Skeletal muscle tissue (tissue), 3 donors: ENCODE measurements at regions not wholly inside any gene's neighbourhood (a gene's known extent, or its start where the extent isn't known, plus 50 kb on each side); places are given as distances from the start of the nearest gene placed in this dataset.

Source experiments
- H3K27ac ChIP-seq: one replicate; pipeline ENCODE4 v1.7.0; 2013; ENCODE audit warnings: mild to moderate bottlenecking, low read depth, low read length, inconsistent platforms
- H3K27me3 ChIP-seq, 3 donors: one replicate each; pipeline ENCODE4 v1.7.0; 2013; ENCODE audit warnings: low read length in 3 of 3; ENCODE audit not compliant: control insufficient read depth in 3 of 3, insufficient read depth in 3 of 3
- H3K36me3 ChIP-seq, 3 donors: one replicate each; pipeline ENCODE4 v1.7.0; 2013; ENCODE audit warnings: low read length in 3 of 3; ENCODE audit not compliant: control insufficient read depth in 3 of 3, insufficient read depth in 3 of 3
- H3K4me1 ChIP-seq, 3 donors: one replicate each; pipeline ENCODE4 v1.7.0; 2013; ENCODE audit warnings: low read length in 3 of 3, mild to moderate bottlenecking in 3 of 3; ENCODE audit not compliant: control insufficient read depth in 3 of 3, insufficient read depth in 3 of 3
- H3K4me3 ChIP-seq, 3 donors: one replicate each; pipeline ENCODE4 v1.7.0; 2013; ENCODE audit warnings: low read length in 3 of 3
- H3K9ac ChIP-seq, 3 donors: one replicate each; pipeline ENCODE4 v1.7.0; 2013; ENCODE audit warnings: low read length in 3 of 3, mild to moderate bottlenecking in 3 of 3, moderate library complexity in 2 of 3, low read depth in 1 of 3
- H3K9me3 ChIP-seq, 3 donors: one replicate each; pipeline ENCODE4 v1.7.0; 2013; ENCODE audit warnings: low read length in 3 of 3; ENCODE audit not compliant: control insufficient read depth in 3 of 3
- donor health status: Osteomylitis.

- no peaks in the 10 kb centered on the region for H3K36me3 ChIP-seq
- H3K4me3 ChIP-seq = no peak overlapping the region
- H3K4me1 ChIP-seq = no peaks in the 10 kb centered on the region
- H3K9ac ChIP-seq = no peak overlapping the region
- H3K27me3 ChIP-seq = no peaks in the 10 kb centered on the region
- no peak overlapping the region for H3K27ac ChIP-seq
- H3K9me3 ChIP-seq = no peaks in the 10 kb centered on the region
Observed at GRCh38 chr2:41568648-41569047, 479.2 kb upstream of the PKDCC start.

DNA sequence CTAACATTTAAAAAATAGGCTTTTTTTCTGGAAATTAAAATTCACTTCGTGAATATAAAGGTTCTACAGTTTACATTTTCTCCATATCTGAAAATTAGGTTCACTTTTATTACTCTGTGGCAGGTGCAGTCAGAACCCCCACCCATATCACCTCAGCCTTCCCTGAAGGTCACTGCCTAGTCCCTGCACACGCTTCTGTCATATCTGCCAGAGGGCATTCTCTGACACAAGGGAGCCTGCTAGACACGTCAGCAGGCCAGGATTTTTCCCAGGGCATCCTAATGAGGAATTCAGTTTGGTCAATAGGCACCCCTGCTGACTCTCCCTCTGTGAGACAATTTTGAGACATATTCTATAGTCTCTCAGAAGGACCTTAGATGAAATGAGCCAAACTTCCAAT lies 475.7 kb upstream of the PKDCC start:
- Histone ChIP-seq H3K4me1 (no peaks in the 10 kb centered on the region), H3K27me3 (no peaks in the 10 kb centered on the region), H3K27ac (no peak overlapping the region), H3K9ac (no peak overlapping the region), H3K9me3 (no peaks in the 10 kb centered on the region), H3K36me3 (no peaks in the 10 kb centered on the region), H3K4me3 (no peak overlapping the region)

DNA sequence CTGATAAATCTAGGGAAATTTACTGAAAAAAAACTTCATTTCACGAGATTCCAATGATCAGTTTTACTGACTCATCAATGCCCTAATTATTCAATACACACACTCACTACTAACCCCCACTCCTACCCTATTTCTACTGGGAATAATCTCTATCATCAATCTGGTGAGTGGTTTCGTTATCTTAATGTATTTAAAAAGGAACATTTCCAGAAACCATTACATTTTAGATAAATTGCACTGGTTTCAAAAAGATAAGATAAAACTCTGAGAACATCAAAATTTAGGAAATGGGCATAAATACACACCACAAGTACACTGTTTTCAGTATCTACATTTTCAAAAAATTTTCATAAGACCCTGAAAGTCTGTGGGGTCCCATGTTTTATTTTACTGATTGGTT lies 471.4 kb upstream of the PKDCC start:
- no peaks in the 10 kb centered on the region for H3K36me3 ChIP-seq
- H3K27me3 ChIP-seq = no peaks in the 10 kb centered on the region
- H3K4me1 ChIP-seq = no peaks in the 10 kb centered on the region
- H3K27ac ChIP-seq = no peak overlapping the region
- H3K4me3 ChIP-seq = no peak overlapping the region
- no peak overlapping the region for H3K9ac ChIP-seq
- H3K9me3 ChIP-seq = no peaks in the 10 kb centered on the region

- Histone ChIP-seq H3K9ac (no peak overlapping the region), H3K36me3 (no peaks in the 10 kb centered on the region), H3K27ac (no peak overlapping the region), H3K27me3 (no peaks in the 10 kb centered on the region), H3K9me3 (peaks cover 0 to 4% (median 0%) of the 10 kb centered on the region in 3 donors), H3K4me3 (no peak overlapping the region), H3K4me1 (no peaks in the 10 kb centered on the region)
Observed at GRCh38 chr2:41579806-41580205, 468.0 kb upstream of the PKDCC start.

DNA sequence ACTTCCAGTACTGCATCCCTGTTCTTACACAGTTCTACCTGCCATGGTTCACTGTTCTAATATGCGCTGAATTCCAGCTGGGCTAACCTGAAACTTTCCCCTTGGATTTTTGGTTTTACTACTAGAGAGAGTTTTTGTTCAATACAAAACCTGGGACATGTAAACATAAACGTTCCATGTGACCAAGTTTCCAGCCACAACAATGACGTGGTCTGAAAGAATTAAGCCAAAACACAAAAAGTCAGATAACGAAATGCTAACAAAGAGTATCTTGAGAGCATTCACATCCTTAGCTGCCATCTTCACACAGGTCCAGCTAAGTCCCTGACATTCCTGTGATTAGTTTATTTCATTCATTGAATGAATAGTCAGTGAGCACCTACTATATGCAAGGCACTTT lies 467.0 kb upstream of the PKDCC start:
- H3K9me3 ChIP-seq = peaks cover 0 to 5% (median 0%) of the 10 kb centered on the region in 3 donors
- no peaks in the 10 kb centered on the region for H3K36me3 ChIP-seq
- H3K4me3 ChIP-seq = no peak overlapping the region
- H3K9ac ChIP-seq = no peak overlapping the region
- H3K27me3 ChIP-seq = no peaks in the 10 kb centered on the region
- no peak overlapping the region for H3K27ac ChIP-seq
- H3K4me1 ChIP-seq = no peaks in the 10 kb centered on the region

- no peaks in the 10 kb centered on the region for H3K27me3 ChIP-seq
- H3K4me3 ChIP-seq = no peak overlapping the region
- H3K27ac ChIP-seq = no peak overlapping the region
- H3K9ac ChIP-seq = no peak overlapping the region
- no peaks in the 10 kb centered on the region for H3K36me3 ChIP-seq
- H3K9me3 ChIP-seq = no peaks in the 10 kb centered on the region
- H3K4me1 ChIP-seq = peaks cover 0 to 11% (median 5%) of the 10 kb centered on the region in 3 donors
Observed at GRCh38 chr2:41595240-41595639, 452.6 kb upstream of the PKDCC start.

- Histone ChIP-seq H3K36me3 (no peaks in the 10 kb centered on the region), H3K9me3 (no peaks in the 10 kb centered on the region), H3K9ac (no peak overlapping the region), H3K4me3 (no peak overlapping the region), H3K27me3 (no peaks in the 10 kb centered on the region), H3K4me1 (peaks cover 0 to 11% (median 5%) of the 10 kb centered on the region in 3 donors), H3K27ac (peak overlapping the region; percentile 41)
Observed at GRCh38 chr2:41597680-41598079, 450.1 kb upstream of the PKDCC start.

- no peaks in the 10 kb centered on the region for H3K36me3 ChIP-seq
- H3K4me1 ChIP-seq = peaks cover 0 to 11% (median 5%) of the 10 kb centered on the region in 3 donors
- H3K27ac ChIP-seq = peak overlapping the region; percentile 41
- no peak overlapping the region for H3K9ac ChIP-seq
- no peaks in the 10 kb centered on the region for H3K9me3 ChIP-seq
- no peaks in the 10 kb centered on the region for H3K27me3 ChIP-seq
- no peak overlapping the region for H3K4me3 ChIP-seq
Observed at GRCh38 chr2:41598161-41598894, 449.5 kb upstream of the PKDCC start.

DNA sequence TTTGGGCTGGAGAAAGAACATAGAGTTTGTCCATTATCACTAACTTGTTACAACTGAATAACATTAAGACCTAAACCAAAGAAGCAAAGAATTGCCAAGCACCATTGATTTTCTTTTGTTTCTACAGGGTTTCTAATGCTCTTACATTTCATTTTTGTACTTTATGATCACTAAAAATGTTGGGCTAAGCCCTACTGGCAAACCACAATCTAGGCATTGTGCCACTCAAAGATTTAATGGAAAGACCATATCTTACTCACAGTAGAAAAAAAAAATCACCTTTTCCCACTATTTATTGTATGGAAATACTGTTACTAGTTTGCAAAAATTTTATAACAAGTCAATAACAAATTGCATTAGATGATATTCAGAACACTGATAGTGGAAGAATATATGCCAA lies 447.4 kb upstream of the PKDCC start:
- Histone ChIP-seq H3K27me3 (no peaks in the 10 kb centered on the region), H3K4me1 (peaks cover 0 to 11% (median 5%) of the 10 kb centered on the region in 3 donors), H3K27ac (no peak overlapping the region), H3K36me3 (no peaks in the 10 kb centered on the region), H3K9me3 (no peaks in the 10 kb centered on the region), H3K9ac (no peak overlapping the region), H3K4me3 (no peak overlapping the region)

- Histone ChIP-seq H3K4me3 (no peak overlapping the region), H3K27ac (no peak overlapping the region), H3K4me1 (peaks cover 0 to 11% (median 5%) of the 10 kb centered on the region in 3 donors), H3K27me3 (no peaks in the 10 kb centered on the region), H3K9me3 (no peaks in the 10 kb centered on the region), H3K9ac (no peak overlapping the region), H3K36me3 (no peaks in the 10 kb centered on the region)
Observed at GRCh38 chr2:41602341-41602740, 445.5 kb upstream of the PKDCC start.
